ENCODE measurements at regions not wholly inside any gene's neighbourhood (a gene's known extent, or its start where the extent isn't known, plus 50 kb on each side); places are given as distances from the start of the nearest gene placed in this dataset.

- TF ChIP-seq CTCF (conservative IDR thresholded peaks at IDR 0.05; ENCODE audit: low read depth, low read length), result no peak
- H3K4me3 ChIP-seq (ENCODE audit: low read depth, low read length), result no peak overlapping the region
- no peak for DNase-seq (ENCODE audit: low read depth)
Measured at GRCh38 chr13:40407567-40407966, 258.9 kb downstream of the FOXO1 start.

DNA sequence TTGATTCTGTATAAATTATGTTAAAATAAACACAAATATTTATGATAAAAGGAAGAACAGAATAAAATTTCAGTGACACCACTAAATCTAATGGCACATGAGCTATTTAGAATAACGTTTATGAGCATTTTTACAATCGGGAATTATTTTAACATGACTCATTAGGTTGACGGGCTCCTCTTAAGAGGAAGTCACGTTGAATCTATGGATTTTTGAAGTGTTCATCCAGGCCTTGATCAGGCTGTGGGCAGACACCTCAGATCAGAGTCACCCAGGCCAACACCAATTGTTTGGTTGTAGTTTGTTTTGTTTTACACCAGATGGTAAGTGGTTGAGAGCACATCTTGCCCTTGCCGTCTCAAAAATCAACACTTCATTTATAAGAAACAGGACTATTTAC is 257.8 kb downstream of the FOXO1 start:
- DNase-seq (ENCODE audit: low read depth), result peak; percentile 49
- no peak for TF ChIP-seq CTCF (conservative IDR thresholded peaks at IDR 0.05; ENCODE audit: low read depth, low read length)
- H3K4me3 ChIP-seq (ENCODE audit: low read depth, low read length), result no peak overlapping the region

DNA sequence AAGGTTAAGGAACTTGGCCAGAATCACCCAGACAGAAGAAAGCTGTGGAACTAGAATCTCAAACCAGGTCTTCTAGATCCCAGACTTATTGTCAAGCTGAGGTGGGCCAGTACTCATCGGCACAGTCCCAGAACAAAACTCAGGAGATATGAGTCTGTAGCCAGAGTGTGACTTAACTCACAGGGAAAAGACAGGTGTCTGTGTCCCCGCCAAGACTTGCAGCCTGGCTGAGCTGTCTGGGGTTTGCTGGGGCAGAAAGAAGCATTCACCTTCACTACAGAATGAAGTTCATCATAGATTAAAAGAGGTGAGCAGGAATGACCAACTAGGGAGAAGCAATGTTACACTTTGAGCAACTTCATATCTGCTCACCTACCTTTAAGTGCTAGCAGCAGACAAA is 257.2 kb downstream of the FOXO1 start:
- no peak for DNase-seq (ENCODE audit: low read depth)
- no peak for TF ChIP-seq CTCF (conservative IDR thresholded peaks at IDR 0.05; ENCODE audit: low read depth, low read length)
- H3K4me3 ChIP-seq (ENCODE audit: low read depth, low read length), result no peak overlapping the region

GRCh38 chr13:40410315-40410714 is 256.1 kb downstream of the FOXO1 start:
- no peak overlapping the region for H3K4me3 ChIP-seq (ENCODE audit: low read depth, low read length)
- no peak for DNase-seq (ENCODE audit: low read depth)
- no peak for TF ChIP-seq CTCF (conservative IDR thresholded peaks at IDR 0.05; ENCODE audit: low read depth, low read length)

GRCh38 chr13:40420160-40420740 is 246.2 kb downstream of the FOXO1 start:
- H3K4me3 ChIP-seq (ENCODE audit: low read depth, low read length), result no peak overlapping the region
- no peak for DNase-seq (ENCODE audit: low read depth)
- no peak for TF ChIP-seq CTCF (conservative IDR thresholded peaks at IDR 0.05; ENCODE audit: low read depth, low read length)

- TF ChIP-seq CTCF (conservative IDR thresholded peaks at IDR 0.05; ENCODE audit: low read depth, low read length), result no peak
- DNase-seq (ENCODE audit: low read depth), result no peak
- no peak overlapping the region for H3K4me3 ChIP-seq (ENCODE audit: low read depth, low read length)
Measured at GRCh38 chr13:40422588-40423235, 243.7 kb downstream of the FOXO1 start.

- no peak overlapping the region for H3K4me3 ChIP-seq (ENCODE audit: low read depth, low read length)
- TF ChIP-seq CTCF (conservative IDR thresholded peaks at IDR 0.05; ENCODE audit: low read depth, low read length), result no peak
- DNase-seq (ENCODE audit: low read depth), result no peak
Measured at GRCh38 chr13:40428354-40428753, 238.1 kb downstream of the FOXO1 start.

Data from choroid plexus epithelial cell (primary cell).